A673 (cell line): ENCODE measurements at regions not wholly inside any gene's neighbourhood (a gene's known extent, or its start where the extent isn't known, plus 50 kb on each side); places are given as distances from the start of the nearest gene placed in this dataset.

Experiments
- BruUV-seq: library from RNA; stranded (reverse); fragments of 400-500 nt; replicated peaks from 2 replicates; lab custom pipeline; 2021; lab: Mats Ljungman, UMichigan
- CTCF ChIA-PET: fragments of 300-600 bp; sonication (Branson Sonifier 250); formaldehyde crosslinking; loops from one replicate; lab custom pipeline; 2022; ENCODE audit warnings: antibody characterized with exemption; lab: Charles Lee
- POLR2A ChIA-PET: fragments of 300-600 bp; sonication (Branson Sonifier 250); formaldehyde crosslinking; loops from one replicate; lab custom pipeline; 2022; ENCODE audit warnings: antibody characterized with exemption; ENCODE audit not compliant: low non-redundant PET; lab: Charles Lee
- DNase-seq: peaks from one replicate; pipeline ENCODE4 v3.0.0-alpha.2; 2015; ENCODE audit warnings: low spot score
- H3K27ac ChIP-seq: fragments of 200-600 bp; sonication (generic); 2 replicates; pipeline ENCODE4 v1.5.1; 2016; ENCODE audit warnings: mixed run types, low read depth, mild to moderate bottlenecking, mixed read lengths, antibody characterized with exemption, low read length; ENCODE audit not compliant: poor library complexity, severe bottlenecking
- H3K27me3 ChIP-seq: fragments of 200-600 bp; sonication (generic); replicated peaks from 2 replicates; pipeline ENCODE4 v1.6.1; 2017; ENCODE audit warnings: mixed run types, low read depth, mild to moderate bottlenecking, mixed read lengths, antibody characterized with exemption, low read length; ENCODE audit not compliant: insufficient read depth, poor library complexity
- H3K36me3 ChIP-seq: fragments of 200-600 bp; sonication (generic); 2 replicates; pipeline ENCODE4 v1.6.1; 2016; ENCODE audit warnings: mixed run types, mild to moderate bottlenecking, mixed read lengths, antibody characterized with exemption, low read length; ENCODE audit not compliant: insufficient read depth, poor library complexity, severe bottlenecking
- H3K4me1 ChIP-seq: fragments of 200-600 bp; sonication (generic); 2 replicates; pipeline ENCODE4 v1.6.1; 2017; ENCODE audit warnings: mixed run types, mild to moderate bottlenecking, mixed read lengths, antibody characterized with exemption, low read length; ENCODE audit not compliant: insufficient read depth, poor library complexity, severe bottlenecking
- H3K4me3 ChIP-seq: fragments of 200-600 bp; sonication (generic); 2 replicates; pipeline ENCODE4 v1.5.1; 2016; ENCODE audit warnings: low read depth, mixed run types, mild to moderate bottlenecking, mixed read lengths, low read length; ENCODE audit not compliant: poor library complexity, severe bottlenecking
- H3K9me3 ChIP-seq: fragments of 200-600 bp; sonication (generic); 2 replicates; pipeline ENCODE4 v1.6.1; 2016; ENCODE audit warnings: mixed run types, low read depth, mild to moderate bottlenecking, mixed read lengths, antibody characterized with exemption, low read length; ENCODE audit not compliant: poor library complexity, severe bottlenecking
- CTCF ChIP-seq: fragments of 300-800, 200-600 bp; sonication (generic); conservative IDR thresholded peaks from 2 replicates; pipeline ENCODE4 v1.5.1; 2017; ENCODE audit warnings: low read depth, mild to moderate bottlenecking, antibody characterized with exemption, low read length, moderate library complexity, mixed read lengths
- EZH2 ChIP-seq: fragments of 200-600 bp; sonication (generic); IDR thresholded peaks from 2 replicates; pipeline ENCODE4 v1.6.1; 2017; ENCODE audit warnings: borderline replicate concordance, low read depth, mild to moderate bottlenecking, mixed read lengths, antibody characterized with exemption, low read length; ENCODE audit not compliant: poor library complexity, severe bottlenecking
- intact Hi-C: fragments of 100-400 bp; cut with micrococcal nuclease; formaldehyde crosslinking; loops from one replicate; pipeline ENCODE4 v1.10.0; 2022; ENCODE audit not compliant: unreplicated experiment

- BruUV-seq, result no TSS peak
- Histone ChIP-seq H3K4me1 (no peaks in the 10 kb centered on the region), H3K4me3 (no peak overlapping the region), H3K27me3 (no peaks in the 10 kb centered on the region), H3K27ac (no peak overlapping the region), H3K9me3 (peaks cover 5% of the 10 kb centered on the region), H3K36me3 (no peaks in the 10 kb centered on the region)
- TF ChIP-seq EZH2, result no peak
- TF ChIP-seq CTCF, result no peak
- ChIA-PET POLR2A (no interaction called here), CTCF (no interaction called here)
- intact Hi-C loops, result no loop called here
- DNase-seq, result no peak
These were observed 363.9 kb downstream of the PPP1R2C start for GRCh38 chrX:42414057-42414456.

DNA sequence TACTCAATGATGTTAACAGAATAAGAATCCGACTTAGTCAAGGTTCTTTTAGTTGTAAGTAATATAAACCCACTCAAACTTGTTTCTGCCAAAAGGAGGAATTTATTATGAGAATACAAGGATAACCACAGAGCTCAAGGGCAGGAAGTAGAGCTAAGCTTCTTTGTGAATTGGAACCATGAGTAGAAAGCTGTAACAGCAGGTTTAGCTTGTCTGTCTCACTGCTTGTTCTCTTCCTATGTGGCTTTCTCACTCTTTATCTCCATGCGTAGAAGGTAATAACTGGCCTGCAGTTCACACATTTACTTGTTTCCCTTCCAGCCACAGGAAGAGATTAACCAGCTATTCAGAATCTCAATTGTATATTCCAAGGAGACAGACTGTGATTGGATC, 378.3 kb downstream of the PPP1R2C start:
- CTCF ChIA-PET, result no interaction called here
- no peaks in the 10 kb centered on the region for H3K36me3 ChIP-seq

DNA sequence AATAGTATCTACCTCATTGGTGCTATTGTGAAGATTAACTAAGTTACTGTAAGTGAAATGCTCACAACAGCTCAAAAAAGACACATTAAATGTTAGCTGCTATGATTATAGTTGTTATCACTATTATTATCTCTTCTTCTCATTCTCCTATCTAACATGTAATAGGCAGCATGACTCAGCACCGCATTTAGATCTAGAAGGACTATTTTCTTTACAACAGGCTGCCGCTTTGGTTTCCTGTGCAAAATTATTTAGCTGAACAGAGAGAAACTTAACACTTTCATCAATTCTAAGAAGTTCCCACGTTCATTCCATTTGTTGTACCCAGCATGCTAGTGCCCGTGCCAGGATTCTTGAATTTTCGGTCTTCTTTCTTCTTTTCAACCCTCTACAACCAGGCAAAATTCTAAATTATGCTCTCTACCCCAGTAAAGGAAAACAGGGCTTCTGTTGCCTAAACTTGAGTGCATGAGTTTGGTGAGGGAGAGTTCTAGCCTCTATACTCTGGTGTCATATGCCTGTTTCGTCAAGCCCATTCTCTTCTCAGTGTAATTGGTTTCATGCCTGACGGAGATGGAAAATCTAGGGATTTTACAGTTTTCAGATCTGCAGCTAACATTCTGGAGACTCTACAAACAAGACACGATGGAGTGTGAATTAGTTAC, 378.9 kb downstream of the PPP1R2C start:
- no peaks in the 10 kb centered on the region for H3K27me3 ChIP-seq
- intact Hi-C loops, result no loop called here
- no peak overlapping the region for H3K4me3 ChIP-seq
- DNase-seq, result no peak
- TF ChIP-seq CTCF, result no peak
- TF ChIP-seq EZH2, result no peak
- H3K27ac ChIP-seq, result no peak overlapping the region
- H3K36me3 ChIP-seq, result no peaks in the 10 kb centered on the region
- H3K9me3 ChIP-seq, result no peaks in the 10 kb centered on the region
- ChIA-PET POLR2A (no interaction called here), CTCF (no interaction called here)
- no TSS peak for BruUV-seq
- H3K4me1 ChIP-seq, result no peaks in the 10 kb centered on the region

More for the DNA sequence above, 378.3 kb downstream of the PPP1R2C start:
- H3K4me1 ChIP-seq, result no peaks in the 10 kb centered on the region
- no peak for TF ChIP-seq CTCF
- no peak for TF ChIP-seq EZH2
- no peak overlapping the region for H3K4me3 ChIP-seq
- BruUV-seq, result no TSS peak
- no peaks in the 10 kb centered on the region for H3K27me3 ChIP-seq
- no peaks in the 10 kb centered on the region for H3K9me3 ChIP-seq
- POLR2A ChIA-PET, result no interaction called here
- DNase-seq, result no peak
- intact Hi-C loops, result no loop called here
- H3K27ac ChIP-seq, result no peak overlapping the region
